Pancreas (tissue), 10 donors: ENCODE measurements at regions not wholly inside any gene's neighbourhood (a gene's known extent, or its start where the extent isn't known, plus 50 kb on each side); places are given as distances from the start of the nearest gene placed in this dataset.
"Not testable (repeated sequence)": the region's sequence is repeated elsewhere in the genome, so short reads cannot be mapped to it uniquely, and the experiment has no call there.

ENCODE experiments used
- ATAC-seq, 4 donors: fragments of 200-7000 bp; cut with Tn5 transposase; one replicate each; pipeline versions ENCODE4 v1.8.0 to v1.9.1; 2020; ENCODE audit warnings: mild to moderate bottlenecking in 4 of 4, moderate library complexity in 4 of 4
- DNase-seq, 6 donors: peaks; one replicate each; pipeline ENCODE4 v3.0.0-alpha.2; 2020
- FAIRE-seq: peaks from 2 replicates; lab custom pipeline; 2012; peaks lifted over from hg19 to GRCh38; lab: Jason Lieb, UNC
- H3K27ac ChIP-seq, 4 donors: fragments of 200-600 bp; sonication (generic); 1 replicate in 3 of 4; 2 replicates in 1 of 4; pipeline versions ENCODE4 v1.5.0 to v1.8.0; 2020
- H3K27me3 ChIP-seq, 4 donors: fragments of 200-600 bp; one replicate each; pipeline ENCODE4 v1.8.0; 2021
- H3K36me3 ChIP-seq, 3 donors: fragments of 200-600 bp; sonication (generic) in 1 of 3; one replicate each; pipeline versions ENCODE4 v1.5.0 to v1.8.0; 2020 to 2021
- H3K4me1 ChIP-seq, 3 donors: fragments of 200-600 bp; one replicate each; pipeline ENCODE4 v1.8.0; 2021
- H3K4me3 ChIP-seq, 4 donors: fragments of 200-600 bp; sonication (generic) in 2 of 4; one replicate each; pipeline versions ENCODE4 v1.5.0 to v1.8.0; 2020 to 2021
- H3K9me3 ChIP-seq, 4 donors: fragments of 200-600 bp; one replicate each; pipeline ENCODE4 v1.8.0; 2021
- CTCF ChIP-seq, 4 donors: fragments of 200-600 bp; sonication (generic) in 3 of 4; IDR thresholded peaks; one replicate each; pipeline versions ENCODE4 v1.5.0 to v1.8.0; 2021; ENCODE audit warnings: antibody characterized with exemption in 4 of 4
- WGBS, 2 donors: extraction: QIAGEN DNeasy Blood & Tissue Kit; methylation state at CpG; one replicate each; pipeline ENCODE4 v1.1.7; 2013; 5-methylcytosine and 5-hydroxymethylcytosine counted together
- intact Hi-C, 3 donors: fragments of 100-400 bp; cut with DNase I; formaldehyde crosslinking; loops; one replicate each; pipeline versions ENCODE4 v1.11.1 to v1.14.2; 2022
- donor health status: healthy with polysubstance abuse.
- donor health status: DM: no; HTN: no; CAD: no; lungs with moderate emphysema.
- donor health status: DM: no; HTN: no; CAD: no.
- donor health status: control.
- donor health status: control.
- donor health status: Bipolar disorder and iron deficiency.
- donor health status: DM: yes; HTN: yes; CAD: no.
- donor health status: DM: no; HTN: no; CAD: no.
- donor health status: DM: no; HTN: no; CAD: no.
- donor health status: DM: yes; HTN: yes; CAD: no.

- H3K4me3 ChIP-seq: no peak overlapping the region
- intact Hi-C loops: no loop called here
- no peaks in the 10 kb centered on the region for H3K9me3 ChIP-seq
- DNase-seq: no peak
- no peaks in the 10 kb centered on the region for H3K36me3 ChIP-seq
- H3K27ac ChIP-seq: peak overlapping the region in 2 of 4 donors; percentile 16 to 59
- no peak for TF ChIP-seq CTCF (IDR thresholded peaks at IDR 0.05)
- peak in 2 of 4 donors; percentile 47 to 67 for ATAC-seq
- no peaks in the 10 kb centered on the region for H3K4me1 ChIP-seq
- FAIRE-seq: no peak
- no peaks in the 10 kb centered on the region for H3K27me3 ChIP-seq
- 72 to 79% methylated on average over 4 of the region's 4 CpGs for WGBS, 2 donors
Measured at GRCh38 chr5:7251132-7251531, 144.8 kb upstream of the ADCY2 start.

GRCh38 chr5:7261049-7261448 lies 134.9 kb upstream of the ADCY2 start:
- Histone ChIP-seq H3K36me3 (no peaks in the 10 kb centered on the region), H3K9me3 (no peaks in the 10 kb centered on the region), H3K4me3 (no peak overlapping the region), H3K27ac (no peak overlapping the region), H3K4me1 (no peaks in the 10 kb centered on the region), H3K27me3 (no peaks in the 10 kb centered on the region)
- ATAC-seq: peak in 3 of 4 donors; percentile 71 to 77 (median 73)
- DNase-seq: peak in 1 of 6 donors; percentile 18
- WGBS, 2 donors: 24 to 28% methylated on average over 6 of the region's 6 CpGs
- TF ChIP-seq CTCF (IDR thresholded peaks at IDR 0.05): peak in 3 of 4 donors; percentile 22 to 46 (median 36)
- intact Hi-C loops: no loop called here
- no peak for FAIRE-seq

GRCh38 chr5:7261900-7262299 lies 134.0 kb upstream of the ADCY2 start:
- Histone ChIP-seq H3K4me1 (no peaks in the 10 kb centered on the region), H3K4me3 (no peak overlapping the region), H3K9me3 (no peaks in the 10 kb centered on the region), H3K27me3 (no peaks in the 10 kb centered on the region), H3K27ac (no peak overlapping the region), H3K36me3 (no peaks in the 10 kb centered on the region)
- 86 to 96% methylated on average over 2 of the region's 2 CpGs for whole genome bisulfite sequencing, 2 donors
- intact Hi-C loops: no loop called here
- DNase-seq (no peak), FAIRE-seq (no peak), ATAC-seq (no peak)
- TF ChIP-seq CTCF (IDR thresholded peaks at IDR 0.05): no peak

DNA sequence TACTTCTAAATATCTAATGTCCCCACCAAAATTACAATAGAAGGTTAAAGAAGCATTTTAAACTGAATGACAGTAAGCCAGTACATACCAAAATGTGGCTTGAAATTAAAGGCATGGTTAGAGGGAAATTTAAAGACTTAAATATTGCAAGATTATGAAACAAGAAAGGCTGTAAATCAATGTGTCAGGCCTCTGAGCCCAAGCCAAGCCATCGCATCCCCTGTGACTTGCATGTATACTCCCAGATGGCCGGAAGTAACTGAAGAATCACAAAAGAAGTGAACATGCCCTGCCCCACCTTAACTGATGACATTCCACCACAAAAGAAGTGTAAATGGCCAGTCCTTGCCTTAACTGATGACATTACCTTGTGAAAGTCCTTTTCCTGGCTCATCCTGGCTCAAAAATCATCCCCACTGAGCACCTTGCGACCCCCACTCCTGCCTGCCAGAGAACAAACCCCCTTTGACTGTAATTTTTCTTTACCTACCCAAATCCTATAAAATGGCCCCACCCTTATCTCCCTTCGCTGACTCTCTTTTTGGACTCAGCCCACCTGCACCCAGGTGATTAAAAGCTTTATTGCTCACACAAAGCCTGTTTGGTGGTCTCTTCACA lies 132.4 kb upstream of the ADCY2 start:
- H3K36me3 ChIP-seq, H3K27me3 ChIP-seq, H3K4me1 ChIP-seq, intact Hi-C loops, H3K27ac ChIP-seq, DNase-seq, FAIRE-seq, ATAC-seq, H3K9me3 ChIP-seq, H3K4me3 ChIP-seq: not testable (repeated sequence)
- WGBS, 2 donors: 80 to 83% methylated on average over 4 of the region's 4 CpGs

DNA sequence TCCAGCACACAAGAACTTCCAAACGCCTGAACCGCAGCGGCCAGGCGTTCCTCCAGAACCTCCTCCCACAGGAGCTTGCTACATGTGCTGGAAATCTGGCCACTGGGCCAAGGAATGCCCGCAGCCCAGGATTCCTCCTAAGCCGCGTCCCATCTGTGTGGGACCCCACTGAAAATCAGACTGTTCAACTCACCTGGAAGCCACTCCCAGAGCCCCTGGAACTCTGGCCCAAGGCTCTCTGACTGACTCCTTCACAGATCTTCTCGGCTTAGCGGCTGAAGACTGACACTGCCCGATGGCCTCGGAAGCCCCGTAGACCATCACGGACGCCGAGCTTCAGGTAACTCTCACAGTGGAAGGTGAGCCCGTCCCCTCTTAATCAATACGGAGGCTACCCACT lies 130.2 kb upstream of the ADCY2 start:
- ATAC-seq, FAIRE-seq, H3K27me3 ChIP-seq, H3K36me3 ChIP-seq, DNase-seq, H3K27ac ChIP-seq, H3K4me3 ChIP-seq, intact Hi-C loops, H3K9me3 ChIP-seq, H3K4me1 ChIP-seq: not testable (repeated sequence)
- 92 to 95% methylated on average over 11 to 16 of the region's 17 CpGs for WGBS, 2 donors

DNA sequence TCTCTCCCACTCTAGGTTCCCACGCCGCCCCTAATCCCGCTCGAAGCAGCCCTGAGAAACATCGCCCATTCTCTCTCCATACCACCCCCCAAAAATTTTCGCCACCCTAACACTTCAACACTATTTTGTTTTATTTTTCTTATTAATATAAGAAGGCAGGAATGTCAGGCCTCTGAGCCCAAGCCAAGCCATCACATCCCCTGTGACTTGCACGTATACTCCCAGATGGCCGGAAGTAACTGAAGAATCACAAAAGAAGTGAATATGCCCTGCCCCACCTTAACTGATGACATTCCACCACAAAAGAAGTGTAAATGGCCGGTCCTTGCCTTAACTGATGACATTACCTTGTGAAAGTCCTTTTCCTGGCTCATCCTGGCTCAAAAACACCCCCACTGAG lies 127.2 kb upstream of the ADCY2 start:
- intact Hi-C loops: not testable (repeated sequence)

More for the DNA sequence above, 127.2 kb upstream of the ADCY2 start:
- H3K4me1 ChIP-seq, H3K27me3 ChIP-seq, H3K36me3 ChIP-seq, ATAC-seq, FAIRE-seq, H3K27ac ChIP-seq, H3K4me3 ChIP-seq, H3K9me3 ChIP-seq, DNase-seq: not testable (repeated sequence)
- 48 to 90% methylated on average over 2 to 4 of the region's 9 CpGs for WGBS, 2 donors
